ENCODE measurements at regions not wholly inside any gene's neighbourhood (a gene's known extent, or its start where the extent isn't known, plus 50 kb on each side); places are given as distances from the start of the nearest gene placed in this dataset.
"Not testable (repeated sequence)": the region's sequence is repeated elsewhere in the genome, so short reads cannot be mapped to it uniquely, and the experiment has no call there.

DNA sequence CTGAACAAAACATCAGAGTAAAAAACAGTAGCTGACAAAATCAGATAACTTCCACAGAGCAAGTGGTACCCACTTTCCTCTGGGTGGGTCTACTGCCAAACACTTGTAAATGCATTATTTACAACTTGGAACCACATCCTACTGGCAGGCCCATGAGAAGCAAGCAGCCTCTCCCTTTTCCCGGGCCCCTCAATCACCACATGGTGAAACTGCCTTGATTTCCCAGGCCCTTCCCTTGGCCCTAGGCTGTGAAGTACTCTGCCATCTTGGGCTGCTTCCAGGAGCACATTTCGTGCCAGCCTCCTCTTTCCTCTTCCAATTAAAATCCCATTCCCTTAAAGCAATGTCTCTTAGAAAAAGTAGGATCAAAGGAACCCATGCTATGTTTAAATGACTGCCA lies 71.4 kb downstream of the CUZD1 start (continued):
- TF ChIP-seq ATF2 (IDR thresholded peaks at IDR 0.05; ENCODE audit: low read length) (no peak), TCF12 (IDR thresholded peaks at IDR 0.05; ENCODE audit: low read depth, low read length) (no peak), RBBP5 (IDR thresholded peaks at IDR 0.05; ENCODE audit: borderline replicate concordance, low read depth, low read length) (no peak)
- TF ChIP-seq, protein P1, sequence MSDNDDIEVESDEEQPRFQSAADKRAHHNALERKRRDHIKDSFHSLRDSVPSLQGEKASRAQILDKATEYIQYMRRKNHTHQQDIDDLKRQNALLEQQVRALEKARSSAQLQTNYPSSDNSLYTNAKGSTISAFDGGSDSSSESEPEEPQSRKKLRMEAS (IDR thresholded peaks at IDR 0.05) = no peak

GRCh38 chr10:122771404-122771803 lies 71.8 kb upstream of the C10orf120 start:
- H3K23ac ChIP-seq (ENCODE audit: insufficient read length); H3K4me1 ChIP-seq (replicated peaks in 1 of 4; ENCODE audit: control insufficient read depth in 3 of 4, insufficient read depth in 4 of 4, low read length in 3 of 4); H3K4me2 ChIP-seq (ENCODE audit: insufficient read depth in 1 of 2, low read depth in 2 of 2, low read length in 2 of 2); H2BK15ac ChIP-seq (ENCODE audit: low read length); H2AK5ac ChIP-seq (ENCODE audit: low read depth, low read length); H3K4me3 ChIP-seq (ENCODE audit: extremely low read depth in 1 of 4, insufficient read depth in 2 of 4, low read depth in 3 of 4, low read length in 4 of 4); CTCF ChIA-PET (ENCODE audit: partially characterized antibody); H3K79me2 ChIP-seq (ENCODE audit: control insufficient read depth in 1 of 2, insufficient read depth in 2 of 2, low read length in 2 of 2); H3K79me1 ChIP-seq (ENCODE audit: low read depth, low read length); H3K14ac ChIP-seq (ENCODE audit: insufficient read length); H3K4ac ChIP-seq (replicated peaks; ENCODE audit: insufficient read length, low read depth, low read length); H3K27ac ChIP-seq (ENCODE audit: low read depth, low read length); H3K27me3 ChIP-seq (replicated peaks in 1 of 4; ENCODE audit: control insufficient read depth in 3 of 4, extremely low read depth in 1 of 4, insufficient read depth in 3 of 4, low read length in 3 of 4); H3K9me3 ChIP-seq (ENCODE audit: insufficient read depth in 2 of 2, low read depth in 1 of 2, low read length in 1 of 2); H4K5ac ChIP-seq (ENCODE audit: insufficient read length, low read depth, low read length); H3K36me3 ChIP-seq (ENCODE audit: control insufficient read depth in 2 of 4, insufficient read depth in 4 of 4, low read length in 3 of 4); H4K91ac ChIP-seq (replicated peaks; ENCODE audit: insufficient read length, low read length); H3K9ac ChIP-seq (replicated peaks in 1 of 4; ENCODE audit: extremely low read depth in 1 of 4, low read depth in 3 of 4, low read length in 3 of 4); H4K8ac ChIP-seq (ENCODE audit: extremely low read depth, insufficient read depth, low read length); H2AFZ ChIP-seq (ENCODE audit: low read length); H2BK12ac ChIP-seq (ENCODE audit: low read depth, low read length); H4K20me1 ChIP-seq (replicated peaks in 1 of 2; ENCODE audit: control insufficient read depth in 1 of 2, insufficient read depth in 2 of 2, low read length in 2 of 2); H2BK20ac ChIP-seq (ENCODE audit: low read length); DNase-seq (ENCODE audit: low read depth in 1 of 2, low spot score in 2 of 2); FAIRE-seq; H3K18ac ChIP-seq (ENCODE audit: extremely low read depth, low read length); H2BK120ac ChIP-seq (replicated peaks; ENCODE audit: low read depth, low read length); H3K23me2 ChIP-seq (ENCODE audit: low read depth, low read length); H3K56ac ChIP-seq (replicated peaks; ENCODE audit: insufficient read length, low read depth, low read length); H2BK5ac ChIP-seq (ENCODE audit: low read depth, low read length): not testable (repeated sequence)
- POLR2A ChIA-PET (ENCODE audit: partially characterized antibody) = interaction anchor here (1.2 kb wide), 1 partner anchor 8 kb away, joined by 3 read pairs; no protein-coding TSS in a partner anchor
- 97% methylated on average over 12 of the region's 12 CpGs; no CpG with 5 or more reads in 1 of the 2 experiments for WGBS, 2 experiments (ENCODE audit: extremely low coverage in 1 of 2, insufficient coverage in 1 of 2, insufficient read length in 1 of 2, insufficient replicate concordance in 2 of 2, low coverage in 1 of 2, low lambda C conversion rate in 2 of 2, missing lambda C conversion rate in 1 of 2)

Measured in H1 (cell line).